ENCODE measurements at regions not wholly inside any gene's neighbourhood (a gene's known extent, or its start where the extent isn't known, plus 50 kb on each side); places are given as distances from the start of the nearest gene placed in this dataset.

- TF ChIP-seq CTCF (IDR thresholded peaks at IDR 0.05) (no peak), EZH2 (IDR thresholded peaks at IDR 0.05) (no peak)
These were observed 141.2 kb downstream of the TM2D1 start for GRCh38 chr1:61583703-61584102.

Measured in neural progenitor cell (in vitro differentiated cells).